Epidermal melanocyte (primary cell): ENCODE measurements at regions not wholly inside any gene's neighbourhood (a gene's known extent, or its start where the extent isn't known, plus 50 kb on each side); places are given as distances from the start of the nearest gene placed in this dataset.

Experiments
- DNase-seq: peaks from one replicate; pipeline ENCODE4 v3.0.0; 2011; ENCODE audit warnings: low spot score; ENCODE audit not compliant: insufficient read length

DNA sequence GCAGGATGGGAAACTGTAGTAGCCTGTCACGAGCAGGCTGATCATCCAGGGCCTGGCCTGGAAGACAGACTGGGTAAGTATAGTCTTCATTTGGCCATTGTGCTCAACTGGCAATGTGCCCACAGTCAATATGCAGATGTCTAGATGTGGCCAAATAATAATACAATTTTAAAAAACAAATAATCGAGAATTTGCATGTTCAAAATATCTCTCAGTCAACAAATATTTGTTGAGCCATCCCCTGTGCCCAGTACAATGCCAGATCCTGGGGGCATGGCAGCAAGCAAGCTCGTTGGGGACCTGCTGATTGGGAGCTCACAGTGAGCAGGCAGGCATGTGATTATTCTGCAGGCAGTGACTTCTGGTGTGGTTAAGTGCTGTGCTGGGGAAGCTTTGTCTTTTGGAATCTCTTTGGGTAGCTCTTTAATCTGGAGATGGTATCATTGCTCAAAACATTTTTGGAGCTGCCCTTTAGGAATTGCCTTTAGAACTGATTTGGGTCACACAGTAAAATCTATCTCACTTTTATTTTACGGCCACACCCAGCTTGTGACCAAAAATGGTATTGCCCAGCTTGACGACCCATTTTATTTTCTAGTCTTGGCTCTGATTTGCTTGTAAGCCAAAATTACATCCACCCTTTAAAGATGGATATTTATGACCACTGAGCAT is 92.2 kb downstream of the PLCE1 start:
- DNase-seq: no peak

DNA sequence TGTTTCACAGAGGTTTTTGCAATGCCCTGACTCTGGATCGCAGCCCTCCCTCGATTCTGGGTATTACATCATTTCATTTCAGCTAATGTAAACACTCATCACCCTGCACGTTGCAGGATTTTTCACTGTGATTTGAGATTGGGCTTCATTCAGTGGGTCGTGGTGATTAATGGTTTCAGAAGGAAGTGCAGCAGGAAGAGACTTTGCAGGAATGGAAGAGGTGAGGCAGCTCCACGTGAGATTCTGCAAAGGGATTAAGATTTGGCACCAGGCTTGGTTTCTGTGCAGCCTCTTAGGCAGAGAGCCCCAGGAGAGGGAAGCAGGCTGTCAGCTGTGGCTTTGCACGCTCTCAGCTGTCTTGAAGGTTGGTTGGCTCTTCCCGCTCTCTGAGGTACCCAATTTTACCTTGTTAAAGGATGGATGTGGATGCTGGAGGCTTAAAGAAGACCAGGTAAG is 95.2 kb downstream of the PLCE1 start:
- DNase-seq: no peak

DNA sequence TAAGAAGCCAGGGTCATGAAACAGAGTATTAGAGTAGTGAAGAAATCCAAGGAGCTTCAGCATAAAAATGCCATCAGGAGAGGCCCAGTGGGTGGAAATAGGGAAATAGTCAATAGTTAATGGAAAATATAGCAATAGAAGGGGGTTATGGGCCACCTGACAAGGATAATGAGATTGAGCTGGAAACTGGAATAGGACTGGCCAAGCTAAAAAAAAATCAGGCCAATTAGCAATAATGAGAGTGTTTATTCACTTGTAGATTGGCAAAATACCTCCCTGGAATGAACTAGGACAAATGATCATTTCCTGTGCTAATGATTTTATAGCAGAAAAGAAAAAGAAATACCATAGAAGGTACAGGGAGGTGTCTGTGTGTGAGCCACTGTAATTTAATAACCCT is 97.9 kb downstream of the PLCE1 start:
- DNase-seq: no peak

DNA sequence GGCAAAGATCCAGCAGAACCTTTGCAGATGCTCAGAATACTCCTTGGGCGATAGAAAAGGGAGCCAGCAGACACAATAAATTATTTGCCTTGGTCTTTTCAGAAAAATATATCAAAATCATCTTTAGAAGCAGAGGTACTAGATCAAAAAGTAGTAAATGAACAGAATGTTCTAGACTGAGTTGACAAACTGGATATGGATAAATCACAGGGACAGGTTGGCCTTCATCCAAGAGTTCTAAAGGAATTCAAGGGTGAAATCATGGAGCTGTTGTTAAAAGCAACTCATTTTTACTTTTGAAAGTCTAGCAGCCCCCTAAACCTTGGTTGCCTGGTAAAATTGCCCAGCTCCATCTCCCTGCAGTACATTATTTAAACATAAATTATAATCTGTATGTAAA is 99.1 kb downstream of the PLCE1 start:
- DNase-seq: no peak

DNA sequence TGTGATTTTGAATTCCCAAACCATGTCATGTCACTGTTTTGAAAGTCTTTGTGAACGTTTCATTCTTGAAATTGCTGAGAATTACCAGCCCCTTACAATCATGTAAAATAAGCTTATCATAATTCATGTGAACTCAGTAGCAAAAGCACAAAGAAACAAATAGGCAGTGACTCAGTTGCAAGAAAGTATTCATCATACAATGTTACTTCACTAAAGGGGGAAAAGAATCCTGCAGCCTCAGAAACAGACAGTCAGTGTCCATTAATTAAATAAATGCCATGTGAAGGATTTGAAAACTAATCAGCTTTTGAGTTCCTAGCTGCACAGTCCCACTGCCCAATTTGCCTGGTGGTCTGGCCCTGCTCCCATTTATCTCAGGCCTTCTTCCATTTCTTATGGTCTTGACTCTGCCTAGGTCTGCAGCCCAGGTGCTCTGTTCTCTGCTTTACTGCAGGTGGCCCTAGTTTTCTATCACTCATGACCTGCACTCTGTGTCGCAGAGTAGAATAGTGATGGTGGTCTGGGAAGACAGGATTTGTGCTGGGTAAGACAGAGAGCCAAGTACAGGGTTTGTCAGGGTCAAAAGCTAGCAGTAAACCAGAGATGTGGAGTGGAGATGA is 99.7 kb downstream of the PLCE1 start:
- DNase-seq: no peak

DNA sequence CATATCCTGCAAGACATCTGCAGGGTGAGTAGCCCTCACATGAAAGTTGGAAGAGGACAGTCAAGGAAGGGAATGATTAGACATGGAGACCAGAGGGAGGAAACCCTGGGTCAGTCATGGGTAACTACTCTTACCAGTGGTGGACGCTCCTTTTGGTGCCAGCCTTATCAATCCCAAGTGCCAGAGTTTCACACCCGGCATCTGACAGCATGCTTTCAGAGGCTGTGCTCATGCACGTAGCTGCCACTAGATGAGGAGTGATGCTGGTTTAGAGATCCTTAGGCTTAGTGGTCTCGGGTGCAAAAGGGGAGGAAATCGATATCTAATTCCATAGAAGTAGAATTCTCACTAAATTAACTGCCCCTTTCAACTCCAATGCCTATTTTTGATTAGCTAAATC is 100.8 kb downstream of the PLCE1 start:
- DNase-seq: no peak

DNA sequence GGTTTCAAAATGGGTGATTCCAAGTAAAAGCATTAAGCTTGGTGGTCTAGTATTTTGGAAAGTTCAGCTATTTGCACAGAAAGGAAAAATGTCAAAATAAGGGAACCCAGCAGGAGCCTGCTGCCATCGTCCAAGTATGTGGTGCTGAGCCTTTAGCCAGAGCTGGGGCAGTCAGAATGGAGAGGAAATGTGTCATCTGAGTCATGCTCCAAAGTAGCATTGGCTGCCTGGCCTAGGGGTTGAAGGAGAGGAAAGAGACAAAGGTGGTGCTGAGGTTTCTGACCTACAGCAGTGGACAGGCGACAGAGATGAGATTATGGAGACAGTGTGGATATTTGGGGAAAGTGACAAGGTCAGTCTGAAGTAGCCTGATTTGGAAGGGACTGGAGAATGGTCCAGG is 103.9 kb downstream of the PLCE1 start:
- DNase-seq: no peak

DNA sequence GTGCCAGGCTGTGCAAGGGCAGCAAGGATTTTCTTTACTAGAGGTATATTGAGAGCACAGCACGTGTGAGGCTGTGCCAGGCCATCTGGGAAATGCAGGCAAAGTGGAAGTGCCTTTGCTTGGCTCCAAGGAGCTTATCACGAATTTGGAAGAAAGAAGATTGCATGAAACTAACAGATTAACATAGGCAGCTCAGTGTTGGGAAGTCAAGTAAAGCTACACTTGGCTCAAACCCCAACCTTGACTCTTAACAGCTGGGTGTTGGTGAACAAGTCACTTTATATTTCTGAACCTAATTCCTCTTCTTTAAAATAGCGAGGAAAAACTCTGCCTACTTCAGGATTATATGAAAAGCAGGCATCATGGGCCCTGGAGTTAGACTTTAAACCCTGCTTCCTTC is 105.2 kb downstream of the PLCE1 start:
- no peak for DNase-seq

DNA sequence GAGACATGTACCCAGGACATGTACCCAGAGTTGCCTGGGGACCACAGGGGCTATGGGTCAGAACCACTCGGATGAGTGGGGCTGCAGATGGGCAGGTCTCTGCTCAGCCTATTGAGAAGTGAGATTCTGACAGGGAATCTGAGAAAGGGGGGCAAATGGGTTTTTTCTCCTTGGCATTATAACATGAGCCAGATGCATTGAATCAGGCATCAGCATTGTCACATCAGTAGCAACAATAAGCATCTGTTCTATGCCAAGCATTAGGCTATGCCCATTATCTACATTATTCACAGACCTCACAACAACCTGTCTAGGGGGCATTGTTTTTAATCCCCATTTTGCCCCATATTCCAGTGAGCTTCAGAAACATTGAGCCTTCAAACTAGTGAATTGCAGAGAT is 108.2 kb downstream of the PLCE1 start:
- no peak for DNase-seq

DNA sequence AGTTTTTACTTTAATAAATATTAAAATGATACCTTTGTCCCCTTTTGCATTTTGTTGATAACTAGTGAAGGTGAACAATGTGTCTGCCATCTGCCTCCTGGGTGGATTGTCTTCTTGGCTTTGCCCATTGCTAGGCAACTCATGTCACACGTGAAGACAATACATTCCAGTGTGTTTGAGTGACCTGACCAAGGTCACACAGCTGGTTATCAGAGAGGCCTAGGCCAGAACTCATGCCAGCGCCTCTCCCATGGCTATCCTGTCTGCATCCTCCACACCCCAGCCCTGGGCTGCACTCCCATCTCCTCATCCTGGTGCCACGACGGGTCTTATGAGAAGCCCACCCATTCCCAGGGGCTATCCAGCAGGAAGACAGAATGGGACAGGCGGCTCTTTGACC is 108.7 kb downstream of the PLCE1 start:
- DNase-seq: no peak

DNA sequence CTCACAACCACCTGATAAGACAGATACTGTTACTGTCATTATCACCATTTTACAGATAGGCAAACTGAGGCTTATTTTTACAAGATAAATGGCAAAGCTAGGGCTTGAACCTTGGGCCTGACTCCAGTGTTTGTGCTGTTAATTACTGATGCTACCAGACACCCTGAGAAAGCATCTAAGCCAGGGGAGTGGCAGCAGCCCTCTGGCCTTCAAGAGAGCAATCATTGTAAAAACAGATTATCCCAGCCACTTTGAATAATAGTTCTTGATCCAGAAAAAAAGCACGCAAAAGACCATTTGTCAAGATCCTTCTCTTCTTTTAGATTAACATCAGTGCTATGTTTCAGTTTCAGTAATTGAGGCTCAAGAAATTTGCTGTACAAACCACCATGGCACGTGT is 109.5 kb downstream of the PLCE1 start:
- DNase-seq: no peak

DNA sequence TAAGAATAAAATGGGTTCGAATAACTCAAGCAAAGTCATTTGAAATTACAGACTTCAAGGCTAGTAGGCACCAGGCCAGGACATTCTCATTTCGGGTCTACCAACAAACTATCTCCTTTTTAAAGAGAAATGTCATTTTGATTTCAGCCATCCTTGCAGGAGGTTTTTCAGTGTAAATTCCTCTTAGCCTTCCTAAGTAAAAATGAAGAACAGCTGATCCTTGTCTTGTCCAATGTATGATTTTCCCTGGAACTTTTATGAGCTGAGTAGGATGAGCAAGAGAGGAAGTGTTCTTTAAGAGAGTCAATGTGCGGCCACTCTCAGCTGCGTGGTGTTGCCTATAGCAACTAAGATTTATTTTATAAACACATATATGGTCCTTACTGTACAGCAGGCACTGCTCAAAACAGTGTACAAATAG is 110.1 kb downstream of the PLCE1 start:
- DNase-seq: no peak

DNA sequence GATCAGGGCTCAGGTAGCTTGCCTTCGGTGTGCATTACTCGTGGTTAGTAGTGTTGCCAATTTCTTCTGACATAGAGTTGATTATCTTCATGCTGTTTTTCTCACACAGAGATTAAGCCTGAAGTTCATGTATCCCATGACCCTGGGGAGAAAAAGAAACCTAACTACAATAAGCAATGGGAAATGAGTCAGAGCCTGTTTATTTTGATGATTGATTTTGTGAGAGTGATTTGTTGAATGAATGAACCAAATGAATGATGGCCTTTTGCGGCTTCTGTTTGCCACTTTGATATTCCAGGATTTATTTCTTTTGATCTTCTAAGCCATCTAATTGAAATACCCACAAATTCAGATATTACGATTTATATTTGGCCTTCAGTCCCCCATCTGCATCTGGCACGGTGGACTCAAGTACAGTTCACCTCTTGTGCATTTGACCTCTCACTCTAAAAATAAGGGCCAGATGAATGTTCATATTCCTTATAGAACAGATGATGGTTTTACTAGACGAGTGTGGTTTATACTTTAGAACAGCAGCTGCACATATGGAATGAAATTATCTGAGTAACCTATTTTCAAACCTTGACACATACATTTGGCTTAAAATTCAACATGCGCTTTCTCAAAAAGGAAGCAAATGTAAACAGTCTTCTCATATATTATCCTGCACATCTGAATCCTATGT is 110.7 kb downstream of the PLCE1 start:
- DNase-seq: no peak

DNA sequence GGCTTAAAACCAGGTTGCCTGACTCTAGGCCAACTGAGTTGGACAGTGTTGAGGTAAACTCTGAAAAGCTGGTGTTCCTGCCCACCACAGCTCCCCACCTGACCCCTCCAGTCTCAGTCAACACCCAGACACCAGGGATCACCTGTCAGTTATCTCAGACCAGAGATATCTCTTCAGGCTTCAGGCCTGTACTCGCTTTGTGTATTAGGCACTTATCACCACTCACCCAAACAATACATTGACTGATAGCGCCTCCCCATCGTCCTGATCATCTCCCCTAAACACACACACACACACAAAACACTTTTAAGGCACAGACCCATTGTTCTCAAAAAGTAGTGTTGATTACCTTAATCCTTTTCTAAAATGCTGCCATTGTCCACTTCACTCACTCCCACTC is 111.5 kb downstream of the PLCE1 start:
- DNase-seq: no peak

DNA sequence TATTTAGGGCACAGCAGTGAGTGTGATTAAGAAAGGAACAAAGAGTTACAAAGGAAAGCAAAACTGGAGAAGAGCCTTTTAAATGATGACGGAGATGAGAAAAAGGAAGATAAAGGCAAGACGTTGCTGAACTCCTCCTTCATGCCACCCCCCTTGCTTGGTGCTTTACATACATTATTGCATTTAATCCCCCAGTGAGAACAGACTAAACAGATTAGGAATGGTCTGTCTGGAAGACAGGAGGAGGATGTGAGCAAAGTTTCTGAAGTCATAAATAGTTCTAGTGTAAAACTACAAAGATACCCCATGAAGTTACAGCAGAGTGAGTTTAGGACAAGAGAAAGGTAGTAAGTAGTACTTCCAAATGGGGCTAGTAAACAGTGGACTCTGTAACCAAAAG is 113.5 kb downstream of the PLCE1 start:
- DNase-seq: no peak

DNA sequence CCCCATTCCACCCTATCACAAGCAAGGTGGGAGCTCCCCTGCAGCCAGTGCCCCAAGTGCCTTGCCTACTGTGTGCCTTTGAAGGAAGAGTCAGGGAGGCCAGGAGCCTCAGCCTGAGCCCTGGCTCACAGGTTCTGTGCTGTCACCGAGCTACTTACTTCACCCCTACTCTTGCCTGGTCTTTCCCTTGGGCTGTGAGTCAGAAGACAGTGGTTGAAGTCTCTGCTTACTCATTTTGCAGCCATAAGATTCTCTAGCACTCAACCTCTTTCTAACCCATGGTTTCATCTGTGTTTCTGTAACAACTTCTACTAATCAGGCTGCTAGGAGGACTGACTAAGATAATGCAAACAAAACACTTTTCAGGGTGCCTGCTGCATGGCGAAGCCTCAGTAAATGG is 114.5 kb downstream of the PLCE1 start:
- no peak for DNase-seq

DNA sequence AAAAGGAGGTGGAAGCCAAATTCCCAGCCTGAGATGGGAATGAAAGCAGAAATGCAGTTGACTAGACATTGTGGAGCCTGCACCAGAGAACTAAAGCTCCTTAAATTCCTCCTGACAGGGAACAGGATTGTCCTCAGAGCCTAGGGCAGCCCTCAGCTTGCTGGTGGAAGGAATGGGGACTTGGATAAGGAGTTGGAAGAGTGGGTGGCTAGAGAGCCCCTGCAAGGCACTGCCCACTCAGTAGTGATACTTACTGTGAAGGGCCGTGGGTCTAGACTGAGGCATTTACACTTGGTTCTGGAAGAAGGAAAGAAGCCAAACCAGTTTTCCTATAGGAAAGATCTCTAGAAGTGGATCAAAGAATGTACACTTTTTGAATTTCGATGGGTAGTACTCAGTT is 117.6 kb downstream of the PLCE1 start:
- DNase-seq: no peak

DNA sequence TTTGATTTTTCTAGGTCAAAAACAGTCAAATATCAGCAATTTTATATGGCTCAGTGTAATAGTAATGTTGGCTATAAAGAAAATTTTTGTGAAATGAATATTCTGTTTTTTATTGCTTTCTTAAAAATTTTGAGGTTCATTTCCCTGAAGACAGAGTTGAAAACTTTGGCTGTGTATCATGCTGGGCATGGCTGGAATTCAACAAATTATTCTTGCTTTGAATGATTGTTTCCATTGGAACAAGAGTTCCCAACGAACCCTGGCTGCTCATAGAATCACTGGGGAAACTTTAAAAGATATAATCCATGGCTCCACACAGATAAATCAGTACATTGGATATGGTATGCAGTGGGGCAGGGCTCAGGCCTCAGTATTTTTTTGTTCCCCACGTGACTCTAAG is 118.6 kb downstream of the PLCE1 start:
- DNase-seq: no peak

DNA sequence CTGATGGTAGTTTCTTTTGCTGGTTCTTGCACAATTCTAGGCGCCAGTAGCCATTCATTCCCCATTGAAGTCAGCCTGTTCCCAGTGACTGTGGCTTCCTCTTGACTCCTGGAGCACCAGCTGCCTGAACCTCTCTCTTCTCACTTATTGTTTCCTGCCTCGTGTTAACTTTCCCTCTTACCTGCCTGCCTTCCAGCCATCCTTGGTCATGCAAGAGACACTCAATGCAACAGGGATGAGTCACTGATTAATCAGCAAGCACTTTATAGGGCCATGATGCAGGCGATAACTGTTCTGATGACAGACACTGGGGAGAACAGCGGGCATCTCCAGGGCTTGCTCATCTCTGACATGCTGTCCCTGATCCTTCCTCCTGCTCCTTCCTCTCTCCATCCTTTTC is 122.0 kb downstream of the PLCE1 start:
- no peak for DNase-seq

DNA sequence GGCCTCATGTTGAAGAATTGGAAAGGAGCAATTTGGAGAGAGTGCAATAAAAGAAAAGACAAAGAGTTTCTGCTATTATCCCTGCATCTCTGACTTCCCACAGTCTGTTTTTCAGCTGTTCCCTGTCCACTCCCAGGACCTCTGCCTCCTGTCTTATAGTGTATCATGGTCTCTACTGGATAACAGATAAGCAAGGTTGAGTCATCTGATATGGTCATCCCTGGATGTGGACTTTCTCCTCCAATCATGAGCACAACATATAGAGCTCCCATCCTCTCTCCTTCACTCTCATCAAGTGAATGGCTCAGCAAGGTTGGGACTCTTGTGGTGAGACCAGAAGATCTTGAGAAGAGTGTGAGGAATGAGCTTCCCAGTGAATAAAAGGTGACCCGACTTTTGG is 123.1 kb downstream of the PLCE1 start:
- no peak for DNase-seq

DNA sequence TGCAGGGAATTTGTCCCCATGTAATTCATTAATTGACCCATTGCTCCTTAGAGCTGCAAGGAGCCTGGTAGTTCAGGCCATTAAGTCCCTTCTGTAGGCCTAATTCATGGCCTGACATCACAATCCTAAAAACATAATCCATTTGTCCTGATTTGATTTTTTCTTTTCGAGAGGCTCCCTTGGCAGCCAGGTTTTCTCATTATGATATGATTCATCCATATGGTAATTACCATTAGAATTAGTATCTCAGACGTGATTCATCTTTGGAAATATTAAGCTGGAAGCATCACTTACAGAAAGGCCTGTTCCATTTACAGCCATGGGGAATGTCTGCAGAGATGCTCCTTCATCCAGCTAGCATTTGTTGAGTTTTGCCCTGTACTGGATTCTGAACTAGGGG is 128.5 kb downstream of the PLCE1 start:
- DNase-seq: no peak

DNA sequence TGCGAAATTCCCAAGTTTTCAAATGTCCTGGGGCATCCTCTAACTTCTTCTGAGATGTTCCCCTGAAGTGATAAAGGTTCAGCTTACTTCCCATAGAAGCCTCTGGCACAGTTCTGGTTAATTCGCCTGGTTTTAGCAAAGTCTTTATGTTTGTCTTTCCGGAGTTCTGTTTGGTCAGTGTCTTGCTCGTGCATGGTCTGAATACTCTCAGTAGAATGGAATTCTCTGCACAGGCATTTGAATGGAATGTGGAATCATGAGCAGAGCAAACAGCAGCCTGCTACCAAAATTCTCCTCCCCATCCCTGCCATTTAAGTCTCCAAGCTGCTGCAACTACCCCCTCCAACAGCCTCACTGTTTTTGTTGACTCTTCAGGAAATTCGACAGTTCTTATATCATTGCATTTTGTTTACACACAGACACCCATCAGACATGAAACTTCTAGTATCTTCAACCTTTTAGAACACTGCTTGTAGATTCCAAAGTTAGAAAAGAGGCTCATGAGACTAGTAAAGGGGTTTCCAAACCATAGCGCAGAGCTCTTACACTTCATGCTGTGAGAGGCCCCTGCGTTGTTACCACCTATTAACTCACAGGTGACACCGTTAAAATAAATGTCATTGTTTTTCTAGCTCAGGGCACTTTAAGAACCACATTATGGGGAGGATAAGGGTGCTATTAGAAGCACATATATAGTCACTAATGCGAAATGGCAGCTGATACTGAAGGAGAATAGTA is 129.7 kb downstream of the PLCE1 start:
- peak; percentile 42 for DNase-seq
